Spleen (tissue), 7 donors: ENCODE measurements at regions not wholly inside any gene's neighbourhood (a gene's known extent, or its start where the extent isn't known, plus 50 kb on each side); places are given as distances from the start of the nearest gene placed in this dataset.

ENCODE experiments used
- CTCF ChIP-seq, 11 experiments: fragments of 200-600 bp in 7 of 11; fragments of 450-650 bp in 4 of 11; sonication (generic) in 4 of 11; IDR thresholded peaks in 8 of 11; conservative IDR thresholded peaks in 3 of 11; 1 replicate in 7 of 11; 2 replicates in 4 of 11; pipeline versions ENCODE4 v1.4.0 to v1.8.0; 2016 to 2021; ENCODE audit warnings: antibody characterized with exemption in 11 of 11, inconsistent platforms in 4 of 11, mild to moderate bottlenecking in 1 of 11
- POLR2A ChIP-seq, 3 donors: fragments of 450-650 bp; IDR thresholded peaks; one replicate each; pipeline ENCODE4 v1.5.1; 2017; ENCODE audit warnings: antibody characterized with exemption in 3 of 3, mild to moderate bottlenecking in 1 of 3
- POLR2AphosphoS5 ChIP-seq, 3 donors: sonication (generic); formaldehyde crosslinking; IDR thresholded peaks; one replicate each; pipeline ENCODE4 v1.5.1; 2017; ENCODE audit warnings: antibody characterized with exemption in 3 of 3
- donor health status: DM: no; HTN: no; CAD: no; lungs with moderate emphysema.
- donor health status: DM: no; HTN: no; CAD: no.
- donor health status: DM: no; HTN: no; CAD: no.

GRCh38 chr2:116223912-116224311, 1590.6 kb upstream of the DDX18 start:
- no peak for TF ChIP-seq CTCF (IDR thresholded peaks at IDR 0.05 in 8 of 11, conservative IDR thresholded peaks at IDR 0.05 in 3 of 11)
- no peak for TF ChIP-seq POLR2A (IDR thresholded peaks at IDR 0.05)
- no peak for TF ChIP-seq POLR2AphosphoS5 (IDR thresholded peaks at IDR 0.05)
